Spleen (tissue), 7 donors: ENCODE measurements at regions not wholly inside any gene's neighbourhood (a gene's known extent, or its start where the extent isn't known, plus 50 kb on each side); places are given as distances from the start of the nearest gene placed in this dataset.

Experiments used
- POLR2A ChIP-seq, 3 donors: fragments of 450-650 bp; IDR thresholded peaks; one replicate each; pipeline ENCODE4 v1.5.1; 2017; ENCODE audit warnings: antibody characterized with exemption in 3 of 3, mild to moderate bottlenecking in 1 of 3
- POLR2AphosphoS5 ChIP-seq, 3 donors: sonication (generic); formaldehyde crosslinking; IDR thresholded peaks; one replicate each; pipeline ENCODE4 v1.5.1; 2017; ENCODE audit warnings: antibody characterized with exemption in 3 of 3
- TF ChIP-seq, protein P1 (sequence below), 11 experiments: fragments of 200-600 bp in 7 of 11; fragments of 450-650 bp in 4 of 11; sonication (generic) in 4 of 11; IDR thresholded peaks in 8 of 11; conservative IDR thresholded peaks in 3 of 11; 1 replicate in 7 of 11; 2 replicates in 4 of 11; pipeline versions ENCODE4 v1.4.0 to v1.8.0; 2016 to 2021; ENCODE audit warnings: antibody characterized with exemption in 11 of 11, inconsistent platforms in 4 of 11, mild to moderate bottlenecking in 1 of 11
- donor health status: DM: no; HTN: no; CAD: no; lungs with moderate emphysema.
- donor health status: DM: no; HTN: no; CAD: no.
- donor health status: DM: no; HTN: no; CAD: no.

DNA sequence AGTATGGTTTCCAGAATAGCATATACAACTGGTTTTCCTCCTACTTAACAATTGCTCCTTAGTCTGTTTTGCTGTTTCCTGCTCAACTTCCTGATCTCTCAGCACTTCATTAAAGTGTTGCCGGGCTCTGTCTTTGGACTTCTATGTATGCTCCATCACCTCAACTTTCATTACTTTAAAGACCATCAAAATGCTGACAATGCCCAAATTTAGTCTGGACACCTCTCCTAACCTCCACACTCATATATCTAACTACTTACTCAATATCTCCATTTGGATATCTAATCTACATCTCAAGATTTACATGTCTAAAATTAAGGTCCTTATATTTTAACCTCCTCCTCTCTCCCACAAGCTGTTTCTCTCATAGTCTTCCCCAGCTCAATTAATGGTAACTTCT, 54.4 kb upstream of the LGR5 start:
- TF ChIP-seq, protein P1, sequence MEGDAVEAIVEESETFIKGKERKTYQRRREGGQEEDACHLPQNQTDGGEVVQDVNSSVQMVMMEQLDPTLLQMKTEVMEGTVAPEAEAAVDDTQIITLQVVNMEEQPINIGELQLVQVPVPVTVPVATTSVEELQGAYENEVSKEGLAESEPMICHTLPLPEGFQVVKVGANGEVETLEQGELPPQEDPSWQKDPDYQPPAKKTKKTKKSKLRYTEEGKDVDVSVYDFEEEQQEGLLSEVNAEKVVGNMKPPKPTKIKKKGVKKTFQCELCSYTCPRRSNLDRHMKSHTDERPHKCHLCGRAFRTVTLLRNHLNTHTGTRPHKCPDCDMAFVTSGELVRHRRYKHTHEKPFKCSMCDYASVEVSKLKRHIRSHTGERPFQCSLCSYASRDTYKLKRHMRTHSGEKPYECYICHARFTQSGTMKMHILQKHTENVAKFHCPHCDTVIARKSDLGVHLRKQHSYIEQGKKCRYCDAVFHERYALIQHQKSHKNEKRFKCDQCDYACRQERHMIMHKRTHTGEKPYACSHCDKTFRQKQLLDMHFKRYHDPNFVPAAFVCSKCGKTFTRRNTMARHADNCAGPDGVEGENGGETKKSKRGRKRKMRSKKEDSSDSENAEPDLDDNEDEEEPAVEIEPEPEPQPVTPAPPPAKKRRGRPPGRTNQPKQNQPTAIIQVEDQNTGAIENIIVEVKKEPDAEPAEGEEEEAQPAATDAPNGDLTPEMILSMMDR (IDR thresholded peaks at IDR 0.05 in 8 of 11, conservative IDR thresholded peaks at IDR 0.05 in 3 of 11): no peak
- TF ChIP-seq POLR2A (IDR thresholded peaks at IDR 0.05) (no peak), POLR2AphosphoS5 (IDR thresholded peaks at IDR 0.05) (no peak)
